Calu3 (cell line): ENCODE measurements at regions not wholly inside any gene's neighbourhood (a gene's known extent, or its start where the extent isn't known, plus 50 kb on each side); places are given as distances from the start of the nearest gene placed in this dataset.

Source experiments
- BruUV-seq: library from RNA; stranded (reverse); fragments of 400-500 nt; replicated peaks from 2 replicates; lab custom pipeline; 2021; lab: Mats Ljungman, UMichigan
- CTCF ChIA-PET: fragments of 300-600 bp; sonication (Branson Sonifier 250); formaldehyde crosslinking; loops from one replicate; lab custom pipeline; 2022; ENCODE audit warnings: antibody characterized with exemption; lab: Charles Lee
- DNase-seq: peaks from one replicate; pipeline ENCODE4 v3.0.0; 2022
- H3K27ac Mint-ChIP-seq: one replicate; pipeline ENCODE4 v1.8.0; 2022; ENCODE audit warnings: mixed read lengths; ENCODE audit not compliant: unreplicated experiment
- H3K27me3 Mint-ChIP-seq: one replicate; pipeline ENCODE4 v1.8.0; 2022; ENCODE audit warnings: mixed read lengths; ENCODE audit not compliant: unreplicated experiment
- H3K36me3 Mint-ChIP-seq: one replicate; pipeline ENCODE4 v1.8.0; 2022; ENCODE audit warnings: mild to moderate bottlenecking, moderate library complexity, mixed read lengths; ENCODE audit not compliant: insufficient read depth, unreplicated experiment
- H3K4me1 Mint-ChIP-seq: one replicate; pipeline ENCODE4 v1.8.0; 2022; ENCODE audit warnings: mild to moderate bottlenecking, low read depth, mixed read lengths; ENCODE audit not compliant: unreplicated experiment
- H3K4me3 Mint-ChIP-seq: one replicate; pipeline ENCODE4 v1.8.0; 2022; ENCODE audit warnings: mild to moderate bottlenecking, low read depth, moderate library complexity, mixed read lengths; ENCODE audit not compliant: unreplicated experiment
- H3K9me3 Mint-ChIP-seq: one replicate; pipeline ENCODE4 v1.8.0; 2022; ENCODE audit warnings: low read depth, mixed read lengths; ENCODE audit not compliant: unreplicated experiment
- CTCF ChIP-seq: fragments of 200-600 bp; IDR thresholded peaks from one replicate; pipeline ENCODE4 v1.8.0; 2022; ENCODE audit warnings: antibody characterized with exemption; ENCODE audit not compliant: unreplicated experiment
- intact Hi-C: fragments of 100-400 bp; cut with micrococcal nuclease; formaldehyde crosslinking; loops from one replicate; pipeline ENCODE4 v1.10.0; 2022; ENCODE audit not compliant: unreplicated experiment

DNA sequence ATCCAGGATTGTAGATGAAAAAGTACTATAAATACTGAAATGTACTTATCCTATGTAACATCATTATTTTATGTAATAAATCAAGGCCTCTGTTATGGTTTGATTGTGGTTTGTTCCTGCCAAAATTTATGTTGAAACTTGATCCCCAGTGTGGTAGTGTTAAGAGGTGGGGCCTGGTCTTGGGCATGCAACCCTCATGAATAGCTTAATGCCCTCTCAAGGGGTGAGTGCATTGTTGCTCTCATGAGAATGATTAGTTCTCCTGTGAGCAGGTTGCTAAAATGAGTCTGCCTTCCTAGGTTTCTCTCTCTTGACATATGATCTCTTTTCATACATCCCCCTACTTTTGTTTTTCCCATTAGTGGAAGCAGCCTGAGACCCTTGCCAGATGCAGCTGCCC, 915.4 kb downstream of the TSN start:
- BruUV-seq, result no TSS peak
- Mint-ChIP-seq H3K36me3 (no peaks in the 10 kb centered on the region), H3K27ac (no peak overlapping the region), H3K9me3 (peaks cover 7% of the 10 kb centered on the region), H3K4me1 (no peaks in the 10 kb centered on the region), H3K27me3 (no peaks in the 10 kb centered on the region), H3K4me3 (no peak overlapping the region)
- DNase-seq, result no peak
- no peak for TF ChIP-seq CTCF
- CTCF ChIA-PET, result no interaction called here
- intact Hi-C loops, result no loop called here

DNA sequence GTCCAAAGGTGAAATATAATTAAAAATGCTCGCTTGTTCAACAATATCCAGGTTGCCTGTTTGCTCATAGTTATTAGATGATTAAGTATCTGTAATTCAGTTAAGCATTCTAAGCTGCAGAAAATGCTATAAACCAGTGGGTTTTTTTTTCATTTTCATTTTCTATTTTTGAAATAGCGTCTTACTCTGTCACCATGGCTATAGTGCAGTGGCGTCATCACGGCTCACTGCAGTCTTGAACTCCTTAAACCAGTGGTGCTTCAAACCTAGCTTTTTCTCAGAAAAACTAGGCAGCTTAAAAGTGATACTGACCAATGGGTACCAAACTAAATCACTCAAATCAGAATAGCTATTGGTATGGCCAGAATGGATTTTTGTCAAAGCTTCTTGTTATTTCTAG, 925.2 kb downstream of the TSN start:
- Mint-ChIP-seq H3K36me3 (no peaks in the 10 kb centered on the region), H3K27me3 (no peaks in the 10 kb centered on the region), H3K4me3 (no peak overlapping the region), H3K9me3 (peaks cover 9% of the 10 kb centered on the region), H3K4me1 (no peaks in the 10 kb centered on the region), H3K27ac (no peak overlapping the region)
- BruUV-seq, result no TSS peak
- TF ChIP-seq CTCF, result no peak
- intact Hi-C loops, result no loop called here
- CTCF ChIA-PET, result no interaction called here
- no peak for DNase-seq

- BruUV-seq, result no TSS peak
- no peaks in the 10 kb centered on the region for H3K36me3 Mint-ChIP-seq
- no peak overlapping the region for H3K4me3 Mint-ChIP-seq
- no peaks in the 10 kb centered on the region for H3K27me3 Mint-ChIP-seq
- CTCF ChIA-PET, result interaction anchor here (0.6 kb wide), 1 partner anchor 1173 kb away, joined by 4 read pairs; no protein-coding TSS in a partner anchor
- no peak for TF ChIP-seq CTCF
- H3K4me1 Mint-ChIP-seq, result no peaks in the 10 kb centered on the region
- H3K9me3 Mint-ChIP-seq, result peaks cover 13% of the 10 kb centered on the region
- intact Hi-C loops, result no loop called here
- DNase-seq, result no peak
- H3K27ac Mint-ChIP-seq, result no peak overlapping the region
These were observed 926.2 kb downstream of the TSN start for GRCh38 chr2:122681626-122682025.

DNA sequence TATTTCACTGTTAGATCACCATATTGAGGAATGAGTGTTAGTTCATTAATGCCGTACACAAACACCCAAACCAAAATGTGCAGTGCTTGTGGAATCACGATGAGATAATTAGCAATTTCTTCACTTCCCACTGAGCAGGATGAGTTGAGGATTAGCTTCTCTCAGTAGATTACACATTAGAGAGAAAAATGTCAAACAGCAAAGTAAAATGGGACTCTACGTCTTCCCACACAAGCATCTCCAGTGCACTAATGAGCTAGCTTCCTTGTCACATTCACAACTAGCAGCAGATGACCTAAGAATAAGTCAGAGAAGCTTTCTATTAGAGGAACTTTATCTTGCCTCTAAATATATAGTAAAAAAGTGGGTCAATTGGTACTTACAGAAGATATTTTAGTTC, 926.9 kb downstream of the TSN start:
- no peak for TF ChIP-seq CTCF
- H3K27ac Mint-ChIP-seq, result no peak overlapping the region
- no peaks in the 10 kb centered on the region for H3K4me1 Mint-ChIP-seq
- no TSS peak for BruUV-seq
- intact Hi-C loops, result no loop called here
- H3K9me3 Mint-ChIP-seq, result peaks cover 13% of the 10 kb centered on the region
- H3K27me3 Mint-ChIP-seq, result no peaks in the 10 kb centered on the region
- H3K36me3 Mint-ChIP-seq, result no peaks in the 10 kb centered on the region
- no peak for DNase-seq
- H3K4me3 Mint-ChIP-seq, result no peak overlapping the region
- CTCF ChIA-PET, result no interaction called here
